Neural cell (in vitro differentiated cells): ENCODE measurements at regions not wholly inside any gene's neighbourhood (a gene's known extent, or its start where the extent isn't known, plus 50 kb on each side); places are given as distances from the start of the nearest gene placed in this dataset.

Source experiments
- CTCF ChIP-seq: fragments of 450-650 bp; IDR thresholded peaks from 2 replicates; pipeline ENCODE4 v1.5.1; 2014; ENCODE audit warnings: antibody characterized with exemption, mild to moderate bottlenecking, moderate library complexity; ENCODE audit not compliant: poor library complexity, severe bottlenecking
- POLR2AphosphoS5 ChIP-seq: IDR thresholded peaks from 2 replicates; pipeline ENCODE4 v1.6.1; 2012
- RAD21 ChIP-seq: fragments of 450-650 bp; conservative IDR thresholded peaks from 2 replicates; pipeline ENCODE4 v1.6.1; 2014; ENCODE audit warnings: antibody characterized with exemption, mild to moderate bottlenecking, moderate library complexity
- REST ChIP-seq: IDR thresholded peaks from 2 replicates; pipeline ENCODE4 v1.6.1; 2012; ENCODE audit warnings: borderline replicate concordance
- TAF1 ChIP-seq: IDR thresholded peaks from 2 replicates; pipeline ENCODE4 v1.6.1; 2012; ENCODE audit warnings: low read depth

- TF ChIP-seq TAF1 (no peak), CTCF (no peak), RAD21 (no peak), REST (no peak), POLR2AphosphoS5 (peak; percentile 45)
Measured at GRCh38 chr14:28875934-28876571, 109.5 kb downstream of the FOXG1 start.
